ENCODE measurements at regions not wholly inside any gene's neighbourhood (a gene's known extent, or its start where the extent isn't known, plus 50 kb on each side); places are given as distances from the start of the nearest gene placed in this dataset.

- H3K36me3 Mint-ChIP-seq (ENCODE audit: low read depth) = peaks cover 17% of the 10 kb centered on the region
- H3K4me3 Mint-ChIP-seq = no peak overlapping the region
- no peaks in the 10 kb centered on the region for H3K9me3 Mint-ChIP-seq
Measured at GRCh38 chr5:142420561-142421227, 95.9 kb upstream of the SPRY4 start.

GRCh38 chr5:142412581-142412980 is 87.8 kb upstream of the SPRY4 start:
- H3K4me3 Mint-ChIP-seq = no peak overlapping the region
- H3K36me3 Mint-ChIP-seq (ENCODE audit: low read depth) = no peaks in the 10 kb centered on the region
- no peaks in the 10 kb centered on the region for H3K27me3 Mint-ChIP-seq (ENCODE audit: insufficient read depth)
- TF ChIP-seq CTCF (IDR thresholded peaks at IDR 0.05) = no peak
- H3K9me3 Mint-ChIP-seq = no peaks in the 10 kb centered on the region
- H3K27ac Mint-ChIP-seq = no peak overlapping the region
- no peaks in the 10 kb centered on the region for H3K4me1 Mint-ChIP-seq (ENCODE audit: low read depth)
- DNase-seq = no peak

More at GRCh38 chr5:142420561-142421227, 95.9 kb upstream of the SPRY4 start:
- no peak overlapping the region for H3K27ac Mint-ChIP-seq
- DNase-seq = no peak
- no peak for TF ChIP-seq CTCF (IDR thresholded peaks at IDR 0.05)
- H3K27me3 Mint-ChIP-seq (ENCODE audit: insufficient read depth) = no peaks in the 10 kb centered on the region
- H3K4me1 Mint-ChIP-seq (ENCODE audit: low read depth) = peaks cover 32% of the 10 kb centered on the region

- no peak overlapping the region for H3K27ac Mint-ChIP-seq
- H3K4me3 Mint-ChIP-seq = no peak overlapping the region
- no peaks in the 10 kb centered on the region for H3K9me3 Mint-ChIP-seq
- H3K27me3 Mint-ChIP-seq (ENCODE audit: insufficient read depth) = no peaks in the 10 kb centered on the region
- H3K36me3 Mint-ChIP-seq (ENCODE audit: low read depth) = 0 out of 2 replicates have a peak, but pooled peaks cover 4% of the 10 kb centered on the region
- TF ChIP-seq CTCF (IDR thresholded peaks at IDR 0.05) = no peak
- no peak for DNase-seq
- no peaks in the 10 kb centered on the region for H3K4me1 Mint-ChIP-seq (ENCODE audit: low read depth)
Measured at GRCh38 chr5:142411656-142412425, 87.0 kb upstream of the SPRY4 start.

- Mint-ChIP-seq H3K36me3 (ENCODE audit: low read depth) (0 out of 2 replicates have a peak, but pooled peaks cover 4% of the 10 kb centered on the region), H3K27ac (no peak overlapping the region), H3K9me3 (no peaks in the 10 kb centered on the region), H3K4me3 (no peak overlapping the region), H3K4me1 (ENCODE audit: low read depth) (no peaks in the 10 kb centered on the region), H3K27me3 (ENCODE audit: insufficient read depth) (no peaks in the 10 kb centered on the region)
- TF ChIP-seq CTCF (IDR thresholded peaks at IDR 0.05) = no peak
- no peak for DNase-seq
Measured at GRCh38 chr5:142411103-142411502, 86.3 kb upstream of the SPRY4 start.

- TF ChIP-seq CTCF (IDR thresholded peaks at IDR 0.05) = no peak
- Mint-ChIP-seq H3K4me1 (ENCODE audit: low read depth) (no peaks in the 10 kb centered on the region), H3K4me3 (no peak overlapping the region), H3K27me3 (ENCODE audit: insufficient read depth) (no peaks in the 10 kb centered on the region), H3K36me3 (ENCODE audit: low read depth) (0 out of 2 replicates have a peak, but pooled peaks cover 4% of the 10 kb centered on the region), H3K27ac (no peak overlapping the region), H3K9me3 (no peaks in the 10 kb centered on the region)
- DNase-seq = no peak
Measured at GRCh38 chr5:142408981-142409481, 84.2 kb upstream of the SPRY4 start.
